RCC 7860 (cell line): ENCODE measurements at regions not wholly inside any gene's neighbourhood (a gene's known extent, or its start where the extent isn't known, plus 50 kb on each side); places are given as distances from the start of the nearest gene placed in this dataset.
"Not testable (repeated sequence)": the region's sequence is repeated elsewhere in the genome, so short reads cannot be mapped to it uniquely, and the experiment has no call there.

Experiments used
- DNase-seq: peaks from one replicate; pipeline ENCODE4 v3.0.0-alpha.2; 2015; ENCODE audit warnings: low spot score
- FAIRE-seq: peaks from 2 replicates; lab custom pipeline; 2012; peaks lifted over from hg19 to GRCh38; lab: Jason Lieb, UNC

DNA sequence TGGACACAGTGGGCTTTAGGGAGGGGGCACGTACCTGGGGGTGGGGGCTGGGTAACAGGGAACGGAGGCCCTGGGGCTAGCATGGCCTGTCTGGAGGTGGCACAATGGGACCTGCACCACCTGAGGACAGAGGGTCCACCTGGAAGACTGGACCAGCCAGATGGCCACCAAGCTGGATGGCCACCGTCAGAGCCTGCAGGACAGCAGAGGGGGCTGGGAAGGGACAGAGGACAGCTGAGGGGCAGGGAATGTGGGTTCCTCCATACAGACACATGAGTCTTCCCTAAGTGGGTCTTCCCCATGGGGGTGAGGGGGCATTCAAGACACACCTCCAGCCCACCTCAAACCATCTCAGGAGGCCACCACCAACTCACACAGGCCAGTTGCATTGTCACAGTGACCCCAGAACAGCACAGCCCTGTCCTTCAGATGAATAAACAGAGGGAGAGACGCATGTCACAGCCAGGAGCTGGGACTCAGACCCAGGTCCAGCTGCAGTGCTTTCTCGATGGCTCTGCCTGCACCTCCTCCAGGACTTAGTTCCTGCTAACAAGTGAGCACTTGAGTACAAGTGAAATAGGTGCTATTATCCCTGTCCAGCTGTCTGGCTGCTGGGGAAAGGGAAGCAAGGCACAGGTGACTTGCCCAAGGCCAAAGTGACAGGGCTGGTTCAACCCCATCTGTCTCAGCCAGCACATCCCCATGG, 52.4 kb upstream of the CSPG4 start:
- not testable (repeated sequence) for FAIRE-seq, DNase-seq

GRCh38 chr15:75763635-75764600, 51.3 kb upstream of the CSPG4 start:
- DNase-seq, FAIRE-seq: not testable (repeated sequence)

DNA sequence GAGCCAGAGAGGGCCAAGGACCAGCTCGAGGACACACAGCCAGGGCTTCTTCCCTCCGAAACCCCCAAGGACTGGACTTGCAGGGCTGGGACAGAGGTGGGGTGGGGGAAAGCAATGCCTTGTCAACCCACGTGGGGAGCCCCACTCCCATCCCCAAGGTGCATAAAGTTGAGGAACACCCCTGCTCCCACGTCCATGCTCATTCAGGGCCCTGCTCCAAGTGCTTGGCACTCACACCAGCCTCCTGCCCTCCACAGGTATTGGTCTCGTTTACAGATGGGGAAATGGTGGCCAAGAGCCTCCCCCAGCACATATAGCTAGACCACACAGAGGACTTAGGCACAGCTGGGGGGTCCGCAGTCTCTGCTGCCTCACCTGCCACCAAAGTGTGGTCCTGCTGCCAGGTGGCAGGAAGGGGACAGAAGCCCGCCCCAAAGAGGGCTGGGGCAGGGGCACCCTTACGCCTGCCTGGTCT, 50.5 kb upstream of the CSPG4 start:
- DNase-seq (no peak), FAIRE-seq (no peak)
